ENCODE measurements at regions not wholly inside any gene's neighbourhood (a gene's known extent, or its start where the extent isn't known, plus 50 kb on each side); places are given as distances from the start of the nearest gene placed in this dataset.
"Not testable (repeated sequence)": the region's sequence is repeated elsewhere in the genome, so short reads cannot be mapped to it uniquely, and the experiment has no call there.

DNA sequence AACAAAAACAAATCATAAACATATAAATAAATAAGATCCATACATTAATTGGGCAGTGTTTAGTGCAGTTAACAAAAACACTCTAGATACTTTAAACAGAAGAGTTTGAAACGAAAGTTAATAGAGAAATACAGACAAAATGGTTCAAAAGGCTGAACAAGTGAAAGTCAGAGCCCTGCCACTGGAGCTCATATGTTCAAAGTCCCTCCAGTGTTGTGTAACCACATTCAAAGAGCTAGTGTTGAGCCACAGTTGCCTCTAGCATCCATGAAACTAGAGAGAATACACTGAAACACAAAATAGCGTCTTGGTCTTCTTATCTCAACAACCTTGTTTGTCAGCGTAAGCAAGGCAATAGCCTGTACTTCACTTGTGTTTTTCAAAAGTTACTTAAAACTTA is 1309.8 kb upstream of the NRXN1 start:
- intact Hi-C loops (cut with DNase I) = no loop called here
- DNase-seq (no peak), ATAC-seq (no peak)
- TF ChIP-seq, protein P1, sequence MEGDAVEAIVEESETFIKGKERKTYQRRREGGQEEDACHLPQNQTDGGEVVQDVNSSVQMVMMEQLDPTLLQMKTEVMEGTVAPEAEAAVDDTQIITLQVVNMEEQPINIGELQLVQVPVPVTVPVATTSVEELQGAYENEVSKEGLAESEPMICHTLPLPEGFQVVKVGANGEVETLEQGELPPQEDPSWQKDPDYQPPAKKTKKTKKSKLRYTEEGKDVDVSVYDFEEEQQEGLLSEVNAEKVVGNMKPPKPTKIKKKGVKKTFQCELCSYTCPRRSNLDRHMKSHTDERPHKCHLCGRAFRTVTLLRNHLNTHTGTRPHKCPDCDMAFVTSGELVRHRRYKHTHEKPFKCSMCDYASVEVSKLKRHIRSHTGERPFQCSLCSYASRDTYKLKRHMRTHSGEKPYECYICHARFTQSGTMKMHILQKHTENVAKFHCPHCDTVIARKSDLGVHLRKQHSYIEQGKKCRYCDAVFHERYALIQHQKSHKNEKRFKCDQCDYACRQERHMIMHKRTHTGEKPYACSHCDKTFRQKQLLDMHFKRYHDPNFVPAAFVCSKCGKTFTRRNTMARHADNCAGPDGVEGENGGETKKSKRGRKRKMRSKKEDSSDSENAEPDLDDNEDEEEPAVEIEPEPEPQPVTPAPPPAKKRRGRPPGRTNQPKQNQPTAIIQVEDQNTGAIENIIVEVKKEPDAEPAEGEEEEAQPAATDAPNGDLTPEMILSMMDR (IDR thresholded peaks at IDR 0.05) = no peak
- no peak overlapping the region for H3K27ac ChIP-seq
- no peaks in the 10 kb centered on the region for H3K9me3 ChIP-seq
- no peak overlapping the region for H3K4me3 ChIP-seq
- H3K27me3 ChIP-seq = no peaks in the 10 kb centered on the region
- H3K36me3 ChIP-seq = no peaks in the 10 kb centered on the region
- H3K4me1 ChIP-seq = no peaks in the 10 kb centered on the region

DNA sequence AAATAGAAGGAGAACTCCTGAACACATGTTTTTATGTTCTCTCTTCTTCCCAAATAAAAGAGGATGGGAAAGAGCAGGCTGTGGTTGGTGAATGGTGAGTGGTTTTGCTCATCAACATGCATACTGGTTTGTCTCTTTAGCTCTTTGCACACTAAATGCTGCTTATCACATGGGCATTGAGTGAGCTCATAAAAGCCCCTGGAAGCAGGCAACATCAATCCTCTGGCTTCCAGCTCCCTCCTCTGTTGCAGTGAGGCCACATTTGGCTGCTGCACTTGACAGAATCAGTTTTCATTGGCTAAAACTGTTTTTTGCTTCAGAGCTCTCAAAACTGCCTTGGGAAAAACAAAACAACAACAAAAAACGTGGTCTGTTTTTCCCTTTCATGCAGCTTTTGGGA is 1308.2 kb upstream of the NRXN1 start:
- no peaks in the 10 kb centered on the region for H3K36me3 ChIP-seq
- peaks cover 0 to 3% of the 10 kb centered on the region in 2 donors for H3K9me3 ChIP-seq
- DNase-seq = no peak
- no peaks in the 10 kb centered on the region for H3K27me3 ChIP-seq
- TF ChIP-seq, protein P1 (IDR thresholded peaks at IDR 0.05) = no peak
- ATAC-seq = no peak
- H3K27ac ChIP-seq = no peak overlapping the region
- H3K4me1 ChIP-seq = no peaks in the 10 kb centered on the region
- H3K4me3 ChIP-seq = no peak overlapping the region
- intact Hi-C loops (cut with DNase I) = no loop called here

DNA sequence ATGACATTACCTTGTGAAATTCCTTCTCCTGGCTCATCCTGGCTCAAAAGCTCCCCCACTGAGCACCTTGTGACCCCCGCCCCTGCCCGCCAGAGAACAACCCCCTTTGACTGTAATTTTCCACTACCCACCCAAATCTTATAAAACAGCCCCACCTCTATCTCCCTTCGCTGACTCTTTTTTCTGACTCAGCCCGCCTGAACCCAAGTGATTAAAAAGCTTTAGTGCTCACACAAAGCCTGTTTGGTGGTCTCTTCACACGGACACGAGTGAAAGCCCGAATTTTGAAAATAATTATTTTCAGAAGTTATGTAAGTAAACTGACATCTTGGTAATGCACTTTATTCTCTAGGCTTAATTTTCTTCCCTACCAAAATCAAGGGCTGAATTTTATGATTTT is 1305.9 kb upstream of the NRXN1 start:
- not testable (repeated sequence) for ATAC-seq, H3K27ac ChIP-seq, H3K4me3 ChIP-seq, DNase-seq, H3K4me1 ChIP-seq, H3K27me3 ChIP-seq, H3K9me3 ChIP-seq, H3K36me3 ChIP-seq
- intact Hi-C loops (cut with DNase I) = loop anchor here in 1 of 2 donors (10.0 kb wide), 1 partner anchor 157 kb away; no protein-coding TSS in a partner anchor

DNA sequence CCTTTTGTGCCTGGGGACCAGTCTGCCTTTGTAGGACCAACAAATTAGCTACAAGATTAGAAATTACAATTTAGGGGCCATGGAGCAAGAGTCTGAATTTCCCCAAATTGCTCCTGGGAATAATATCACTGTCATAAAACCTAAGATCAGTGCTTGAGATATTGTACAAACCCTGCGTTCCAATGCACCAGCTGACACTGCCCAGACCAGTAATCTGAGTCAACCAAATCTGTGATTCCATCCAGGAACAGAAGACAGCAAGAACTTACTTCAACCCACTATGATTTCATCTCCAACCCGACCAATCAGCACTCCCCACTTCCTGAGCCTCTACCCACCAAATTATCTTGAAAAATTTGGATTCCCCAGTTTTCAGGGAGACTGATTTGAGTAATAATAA is 1305.0 kb upstream of the NRXN1 start:
- no peak overlapping the region for H3K4me3 ChIP-seq
- no peak for DNase-seq
- TF ChIP-seq, protein P1 (IDR thresholded peaks at IDR 0.05) = no peak

DNA sequence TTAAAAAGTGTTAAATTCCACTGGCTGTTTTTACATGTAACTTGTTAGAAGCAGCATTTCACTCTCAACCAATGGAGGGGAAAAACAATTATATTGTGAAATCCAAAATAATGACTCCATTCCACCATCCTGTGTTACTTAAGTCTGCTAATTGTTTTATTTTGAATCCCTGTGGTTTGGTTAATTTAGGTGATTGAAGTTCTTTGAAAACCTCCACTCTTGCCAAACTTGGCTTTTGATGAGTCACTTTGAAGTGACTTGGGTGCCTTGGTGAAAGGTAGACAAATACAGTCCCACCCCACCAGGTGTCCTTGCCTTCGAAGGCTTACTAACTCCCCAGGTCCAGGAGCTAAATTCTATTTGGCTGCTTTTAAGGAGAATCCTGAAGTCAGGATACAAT is 1303.8 kb upstream of the NRXN1 start:
- Histone ChIP-seq H3K36me3 (no peaks in the 10 kb centered on the region), H3K9me3 (peaks cover 0 to 13% of the 10 kb centered on the region in 2 donors), H3K4me3 (no peak overlapping the region), H3K27ac (no peak overlapping the region), H3K4me1 (no peaks in the 10 kb centered on the region), H3K27me3 (no peaks in the 10 kb centered on the region)
- intact Hi-C loops (cut with DNase I) = loop anchor here in 1 of 2 donors (10.0 kb wide), 1 partner anchor 159 kb away; no protein-coding TSS in a partner anchor
- TF ChIP-seq, protein P1 (IDR thresholded peaks at IDR 0.05) = no peak
- ATAC-seq = no peak
- DNase-seq = no peak

More for the DNA sequence above, 1305.0 kb upstream of the NRXN1 start:
- Histone ChIP-seq H3K27ac (no peak overlapping the region), H3K9me3 (peaks cover 0 to 8% of the 10 kb centered on the region in 2 donors), H3K4me1 (no peaks in the 10 kb centered on the region), H3K27me3 (no peaks in the 10 kb centered on the region), H3K36me3 (no peaks in the 10 kb centered on the region)
- intact Hi-C loops (cut with DNase I) = loop anchor here in 1 of 2 donors (10.0 kb wide), 1 partner anchor 158 kb away; no protein-coding TSS in a partner anchor
- no peak for ATAC-seq

DNA sequence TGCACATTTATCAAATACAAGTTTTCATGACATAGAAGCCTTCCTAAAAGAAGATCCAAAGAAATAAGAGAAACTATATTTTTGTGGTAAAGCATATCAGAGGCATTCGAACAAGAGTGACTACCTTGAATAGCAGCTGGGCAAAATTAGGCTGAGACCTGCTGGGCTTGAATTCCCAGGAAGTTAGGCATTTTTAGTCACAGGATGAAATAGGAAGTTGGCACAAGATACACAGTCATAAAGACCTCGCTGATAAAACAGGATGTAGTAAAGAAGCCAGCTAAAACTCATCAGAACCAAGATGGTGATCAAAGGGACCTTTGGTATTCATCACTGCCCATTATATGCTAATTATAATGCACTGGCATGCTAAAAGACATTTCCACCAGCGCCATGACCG is 1302.3 kb upstream of the NRXN1 start:
- TF ChIP-seq, protein P1 (IDR thresholded peaks at IDR 0.05) = no peak
- intact Hi-C loops (cut with DNase I) = loop anchor here in 1 of 2 donors (10.0 kb wide), 1 partner anchor 161 kb away; no protein-coding TSS in a partner anchor

More for the DNA sequence above, 1302.3 kb upstream of the NRXN1 start:
- H3K36me3 ChIP-seq = no peaks in the 10 kb centered on the region
- peaks cover 0 to 13% of the 10 kb centered on the region in 2 donors for H3K9me3 ChIP-seq
- H3K4me1 ChIP-seq = no peaks in the 10 kb centered on the region
- no peak overlapping the region for H3K27ac ChIP-seq
- H3K27me3 ChIP-seq = no peaks in the 10 kb centered on the region
- H3K4me3 ChIP-seq = no peak overlapping the region
- ATAC-seq (no peak), DNase-seq (no peak)
